Thoracic aorta (tissue), 2 donors: ENCODE measurements at regions not wholly inside any gene's neighbourhood (a gene's known extent, or its start where the extent isn't known, plus 50 kb on each side); places are given as distances from the start of the nearest gene placed in this dataset.

Experiments
- ATAC-seq: fragments of 150-250 bp; one replicate; pipeline ENCODE4 v1.8.0; 2017; ENCODE audit warnings: low read depth; ENCODE audit not compliant: insufficient number of reproducible peaks, low FRiP score
- DNase-seq: peaks from one replicate; pipeline ENCODE4 v3.0.0-alpha.2; 2020; ENCODE audit warnings: low spot score
- H3K27ac ChIP-seq, 2 donors: fragments of 200-600 bp; sonication (generic); 1 replicate in 1 of 2; 2 replicates in 1 of 2; pipeline ENCODE4 v1.5.1; 2016; ENCODE audit warnings: mild to moderate bottlenecking in 2 of 2, moderate library complexity in 2 of 2
- H3K27me3 ChIP-seq: fragments of 200-600 bp; sonication (generic); replicated peaks from 2 replicates; pipeline ENCODE4 v1.6.0; 2016; ENCODE audit warnings: mild to moderate bottlenecking; ENCODE audit not compliant: insufficient read depth
- H3K36me3 ChIP-seq: fragments of 200-600 bp; sonication (generic); one replicate; pipeline ENCODE4 v1.5.1; 2016
- H3K4me1 ChIP-seq, 2 donors: fragments of 200-600 bp; sonication (generic); 1 replicate in 1 of 2; 2 replicates in 1 of 2; pipeline versions ENCODE4 v1.5.1 to v1.6.0; 2016; ENCODE audit warnings: low read depth in 2 of 2, mild to moderate bottlenecking in 1 of 2; ENCODE audit not compliant: control insufficient read depth in 1 of 2
- H3K4me3 ChIP-seq: fragments of 200-600 bp; sonication (generic); 2 replicates; pipeline ENCODE4 v1.5.1; 2016; ENCODE audit warnings: mild to moderate bottlenecking
- H3K9me3 ChIP-seq: fragments of 200-600 bp; sonication (generic); 2 replicates; pipeline ENCODE4 v1.5.1; 2016
- CTCF ChIP-seq: fragments of 200-600 bp; sonication (generic); IDR thresholded peaks from one replicate; pipeline ENCODE4 v1.5.1; 2019; ENCODE audit warnings: antibody characterized with exemption

GRCh38 chr10:124162774-124163354 lies 69.5 kb upstream of the CHST15 start:
- Histone ChIP-seq H3K27ac (peak overlapping the region; percentile 8 to 65), H3K36me3 (no peaks in the 10 kb centered on the region), H3K9me3 (no peaks in the 10 kb centered on the region), H3K4me3 (no peak overlapping the region), H3K4me1 (peaks cover 13 to 25% of the 10 kb centered on the region in 2 donors), H3K27me3 (no peaks in the 10 kb centered on the region)
- no peak for TF ChIP-seq CTCF
- ATAC-seq (peak; percentile 73), DNase-seq (no peak)

GRCh38 chr10:124162136-124162535 lies 68.7 kb upstream of the CHST15 start:
- ATAC-seq, result no peak
- peak overlapping the region in 1 of 2 donors; percentile 65 for H3K27ac ChIP-seq

DNA sequence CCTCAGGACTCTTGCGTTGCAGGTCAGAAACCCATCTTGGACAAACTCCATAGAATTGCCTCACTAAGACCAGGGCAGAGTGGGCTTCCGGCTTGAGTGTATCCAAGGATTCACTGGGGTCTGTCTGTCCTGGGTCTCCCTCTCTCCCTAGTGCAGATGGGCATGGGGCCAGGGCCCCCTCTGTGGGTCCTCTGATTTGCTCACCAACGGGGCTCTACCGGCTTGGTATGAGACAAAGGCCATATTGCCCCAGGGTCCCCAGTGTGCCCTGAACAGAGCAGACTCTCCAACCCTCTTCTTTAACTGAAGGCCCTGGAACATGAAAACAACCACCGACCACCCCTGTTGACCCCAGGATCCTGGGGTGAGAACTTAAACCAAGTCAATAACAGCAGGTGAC lies 68.2 kb upstream of the CHST15 start:
- Histone ChIP-seq H3K27ac (peak overlapping the region in 1 of 2 donors; percentile 65), H3K27me3 (no peaks in the 10 kb centered on the region), H3K4me3 (no peak overlapping the region), H3K4me1 (peaks cover 23 to 38% of the 10 kb centered on the region in 2 donors), H3K36me3 (no peaks in the 10 kb centered on the region), H3K9me3 (no peaks in the 10 kb centered on the region)
- ATAC-seq (no peak), DNase-seq (no peak)
- TF ChIP-seq CTCF, result no peak

More at GRCh38 chr10:124162136-124162535, 68.7 kb upstream of the CHST15 start:
- Histone ChIP-seq H3K4me3 (no peak overlapping the region), H3K27me3 (no peaks in the 10 kb centered on the region), H3K36me3 (no peaks in the 10 kb centered on the region), H3K4me1 (peaks cover 17 to 32% of the 10 kb centered on the region in 2 donors), H3K9me3 (no peaks in the 10 kb centered on the region)
- TF ChIP-seq CTCF, result no peak
- no peak for DNase-seq

DNA sequence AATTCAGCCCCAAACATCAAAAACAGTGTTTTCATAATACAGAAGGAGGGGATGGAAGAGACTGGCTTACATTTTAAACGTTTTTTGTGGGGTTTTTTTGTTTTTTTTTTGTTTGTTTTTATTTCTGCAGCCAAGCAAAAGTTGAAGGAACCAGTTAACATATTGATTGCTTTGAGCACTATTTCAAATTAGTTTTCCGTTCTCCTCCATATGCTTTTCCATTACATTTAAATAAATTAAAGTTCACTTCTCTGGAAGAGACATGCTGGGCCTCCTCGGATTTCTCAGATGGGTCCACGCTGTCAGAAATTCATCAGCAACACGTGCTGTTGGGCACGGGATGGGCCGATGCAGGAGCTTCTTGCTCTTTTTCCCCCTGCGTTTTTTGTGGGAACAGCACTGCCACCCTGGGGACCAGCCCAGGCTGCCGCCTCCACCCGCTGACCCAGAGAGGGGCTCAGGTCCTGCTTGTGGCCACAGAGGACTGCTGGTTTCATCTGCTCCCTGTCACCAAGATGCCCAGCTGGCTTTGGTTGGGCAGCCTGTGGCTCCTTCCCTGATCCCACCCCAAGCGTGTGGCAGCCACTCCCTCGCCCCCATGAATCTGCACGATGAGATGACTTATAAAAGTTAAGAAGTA lies 67.7 kb upstream of the CHST15 start:
- Histone ChIP-seq H3K36me3 (no peaks in the 10 kb centered on the region), H3K27ac (peak overlapping the region in 1 of 2 donors; percentile 65), H3K27me3 (no peaks in the 10 kb centered on the region), H3K9me3 (no peaks in the 10 kb centered on the region), H3K4me3 (no peak overlapping the region), H3K4me1 (peaks cover 28 to 43% of the 10 kb centered on the region in 2 donors)
- ATAC-seq (no peak), DNase-seq (no peak)
- no peak for TF ChIP-seq CTCF

GRCh38 chr10:124160176-124160575 lies 66.8 kb upstream of the CHST15 start:
- no peaks in the 10 kb centered on the region for H3K36me3 ChIP-seq
- DNase-seq (no peak), ATAC-seq (no peak)
- H3K4me1 ChIP-seq, result peaks cover 34 to 50% of the 10 kb centered on the region in 2 donors
- no peak for TF ChIP-seq CTCF
- H3K9me3 ChIP-seq, result no peaks in the 10 kb centered on the region
- H3K27me3 ChIP-seq, result no peaks in the 10 kb centered on the region
- no peak overlapping the region for H3K27ac ChIP-seq
- H3K4me3 ChIP-seq, result no peak overlapping the region
